HG02798 (cell line): ENCODE measurements at regions not wholly inside any gene's neighbourhood (a gene's known extent, or its start where the extent isn't known, plus 50 kb on each side); places are given as distances from the start of the nearest gene placed in this dataset.
"Not testable (repeated sequence)": the region's sequence is repeated elsewhere in the genome, so short reads cannot be mapped to it uniquely, and the experiment has no call there.

Experiments
- ATAC-seq: cut with Tn5 transposase; IDR thresholded peaks from one replicate; pipeline ENCODE4 v1.9.1; 2021; ENCODE audit warnings: mild to moderate bottlenecking; ENCODE audit not compliant: unreplicated experiment, poor library complexity

DNA sequence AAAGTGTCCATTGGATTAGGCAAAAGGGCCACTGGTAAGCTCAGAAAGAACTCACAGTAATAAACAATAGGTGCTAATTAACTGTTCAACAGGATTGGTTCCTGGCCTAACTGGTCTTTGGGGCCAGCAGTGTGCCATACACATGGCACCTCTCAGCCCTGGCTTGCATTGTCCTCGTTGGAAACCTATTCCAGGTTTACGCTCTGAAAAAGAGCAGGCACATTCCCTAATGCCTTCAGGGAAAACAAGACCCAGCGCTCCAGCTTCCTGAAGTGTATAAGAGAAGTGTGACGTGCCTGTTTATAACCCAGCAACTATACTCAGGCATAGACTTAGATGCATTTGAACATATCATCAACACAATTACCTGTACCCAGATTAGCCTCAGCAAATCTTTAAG is 51.9 kb upstream of the RBM47 start:
- ATAC-seq, result no peak

- ATAC-seq, result no peak
Observed at GRCh38 chr4:40682290-40683101, 52.8 kb upstream of the RBM47 start.

DNA sequence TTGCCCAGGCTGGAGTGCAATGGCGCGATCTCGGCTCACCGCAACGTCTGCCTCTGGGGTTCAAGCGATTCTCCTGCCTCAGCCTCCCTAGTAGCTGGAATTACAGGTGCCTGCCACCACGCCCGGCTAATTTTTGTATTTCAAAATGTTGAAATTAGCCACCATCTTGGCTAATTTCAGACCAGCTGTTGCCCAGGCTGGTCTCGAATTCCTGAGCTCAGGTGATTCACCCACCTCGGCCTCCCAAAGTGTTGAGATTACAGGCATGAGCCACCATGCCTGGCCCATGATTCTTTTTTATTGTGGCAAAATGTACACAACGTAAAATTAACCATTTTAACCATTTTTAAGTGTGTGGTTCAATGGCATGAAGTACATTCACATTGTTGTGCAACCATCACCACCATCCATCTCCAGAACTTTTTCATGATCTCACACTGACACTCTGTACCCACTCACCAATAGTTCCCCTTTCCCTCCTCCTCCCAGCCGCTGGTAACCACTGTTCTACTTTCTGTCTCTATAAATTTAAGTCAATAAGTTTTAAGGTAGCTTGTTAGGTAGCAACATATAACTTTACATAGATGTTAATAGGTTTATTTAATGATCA is 54.0 kb upstream of the RBM47 start:
- ATAC-seq, result not testable (repeated sequence)

- no peak for ATAC-seq
Observed at GRCh38 chr4:40684404-40684803, 54.7 kb upstream of the RBM47 start.

GRCh38 chr4:40685300-40685699 is 55.6 kb upstream of the RBM47 start:
- ATAC-seq, result no peak

DNA sequence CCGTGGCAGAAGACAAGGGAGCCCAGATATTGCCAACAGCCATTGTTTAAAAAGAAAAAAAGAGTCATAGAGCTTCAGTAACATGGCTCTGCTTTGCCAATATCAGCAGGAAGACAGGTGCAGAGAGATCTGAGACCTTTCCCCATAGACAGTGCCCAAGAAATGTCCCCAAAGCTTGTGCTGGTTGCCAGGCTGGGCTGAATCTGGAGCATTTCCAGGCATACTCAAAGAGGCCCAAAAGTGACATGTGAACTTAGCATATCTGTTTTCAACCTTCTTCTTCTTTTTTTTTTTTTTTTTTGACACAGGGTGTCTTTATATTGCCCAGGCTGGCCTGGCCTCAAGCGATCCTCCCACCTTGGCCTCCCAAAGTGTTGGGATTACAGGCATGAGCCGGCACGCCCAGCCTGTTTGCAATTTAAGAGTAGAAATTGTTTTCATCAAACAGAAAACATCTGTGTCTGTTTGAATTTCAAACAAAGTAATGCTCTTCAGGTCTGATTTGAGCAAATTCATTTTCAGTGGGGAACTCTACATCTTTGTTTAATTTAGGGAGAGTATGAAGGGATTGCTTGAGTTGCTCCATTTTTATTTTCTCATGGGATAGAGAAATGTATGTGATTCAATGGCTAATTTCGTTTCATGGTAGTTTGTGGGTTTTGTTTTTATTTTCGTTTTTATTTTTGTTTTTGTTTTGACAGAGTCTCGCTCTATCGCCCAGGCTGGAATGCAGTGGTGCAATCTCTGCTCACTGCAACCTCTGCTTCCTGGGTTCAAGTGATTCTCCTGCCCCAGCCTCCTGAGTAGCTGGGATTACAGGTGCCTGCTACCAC is 56.6 kb upstream of the RBM47 start:
- peak; percentile 43 for ATAC-seq

GRCh38 chr4:40687676-40688389 is 58.2 kb upstream of the RBM47 start:
- ATAC-seq, result no peak

DNA sequence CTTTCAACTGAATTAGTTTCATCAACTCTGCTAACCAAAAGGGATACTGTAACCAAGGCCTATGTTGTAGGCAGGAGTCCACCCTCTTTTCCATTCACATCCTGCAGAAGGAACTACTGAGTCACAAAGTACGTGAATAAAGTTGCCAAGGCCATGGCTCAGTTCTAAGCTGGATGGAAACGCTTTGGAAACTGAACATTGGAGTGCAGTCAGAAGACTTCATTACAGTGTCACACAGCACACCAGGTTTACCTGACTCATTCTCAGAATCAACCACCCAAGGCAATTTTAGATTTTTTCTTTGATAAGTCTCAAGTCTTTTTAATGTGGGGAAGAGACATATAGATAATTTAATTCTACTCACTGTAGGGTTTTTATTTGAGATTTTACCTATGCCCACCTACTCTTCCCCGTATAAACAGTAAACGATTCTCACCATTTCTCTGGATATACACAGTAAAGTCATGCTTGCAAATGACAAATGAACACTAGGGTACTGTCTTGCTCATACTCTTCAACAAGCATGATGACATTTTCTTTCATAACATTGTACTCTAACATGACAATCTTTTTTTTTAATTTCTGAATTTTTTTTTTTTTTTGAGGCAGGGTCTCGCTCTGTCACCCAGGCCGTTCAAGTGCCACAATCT is 58.9 kb upstream of the RBM47 start:
- no peak for ATAC-seq

DNA sequence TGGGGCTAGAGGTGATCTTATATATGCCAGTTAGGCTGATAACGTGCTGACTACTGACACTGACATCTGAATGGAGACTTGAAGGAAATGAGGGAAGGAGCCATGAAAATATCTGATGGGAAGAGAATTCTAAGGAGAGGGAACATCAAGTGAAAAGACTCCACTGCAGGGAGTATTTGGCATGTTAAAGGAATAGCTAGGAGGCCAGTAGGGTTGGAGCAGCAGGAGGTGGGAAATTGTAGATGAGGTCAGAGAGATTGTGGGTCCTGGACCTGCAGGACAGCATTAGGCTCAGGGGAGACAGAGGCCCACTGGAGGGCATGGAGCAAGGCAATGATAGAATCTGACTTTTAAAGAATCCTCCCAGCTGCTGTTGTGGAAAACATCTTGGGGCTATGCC is 55.8 kb upstream of the NSUN7 start:
- ATAC-seq, result no peak

- ATAC-seq, result not testable (repeated sequence)
Observed at GRCh38 chr4:40697476-40697875, 52.3 kb upstream of the NSUN7 start.

GRCh38 chr4:40698733-40699132 is 51.0 kb upstream of the NSUN7 start:
- no peak for ATAC-seq

GRCh38 chr4:40699648-40700047 is 50.1 kb upstream of the NSUN7 start:
- ATAC-seq, result no peak
